ENCODE measurements at regions not wholly inside any gene's neighbourhood (a gene's known extent, or its start where the extent isn't known, plus 50 kb on each side); places are given as distances from the start of the nearest gene placed in this dataset.

DNA sequence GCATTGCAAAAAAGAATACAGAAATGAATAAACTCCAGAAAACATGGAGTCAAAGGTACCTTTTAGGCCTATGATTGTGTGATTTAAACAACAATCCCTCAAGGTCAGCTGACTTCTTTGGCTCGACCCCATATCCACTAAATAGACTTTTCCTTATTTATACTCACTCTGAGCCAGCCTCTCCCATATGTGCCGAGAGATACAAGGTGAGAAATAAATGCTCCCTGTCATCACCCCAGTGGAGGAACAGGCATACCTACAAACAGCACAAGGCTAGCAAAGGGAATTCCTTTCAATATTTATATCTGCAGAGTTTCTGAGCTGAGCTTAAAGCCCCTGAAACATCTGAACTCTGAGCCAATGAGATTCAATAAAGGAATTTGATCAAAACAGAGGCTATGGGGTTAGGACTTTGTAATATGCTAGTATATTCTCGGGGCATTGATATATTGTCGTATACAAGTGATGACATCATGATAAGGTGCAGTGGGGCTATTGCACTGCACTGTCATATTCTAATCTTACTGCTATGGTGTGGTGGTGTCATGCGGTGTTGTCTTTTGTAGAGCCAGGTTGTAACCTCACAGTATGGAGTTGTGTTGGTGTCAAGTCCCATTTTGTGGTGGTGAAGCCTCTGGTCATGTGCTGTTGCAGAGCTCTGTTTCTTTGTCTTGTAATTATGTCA, 56.0 kb upstream of the GALNT18 start:
- Histone ChIP-seq H3K36me3 (ENCODE audit: control insufficient read depth, insufficient read depth, low read length) (no peaks in the 10 kb centered on the region), H4K20me1 (ENCODE audit: control insufficient read depth, extremely low read depth, insufficient read depth, low read length) (no peaks in the 10 kb centered on the region), H3K9me3 (ENCODE audit: control insufficient read depth, insufficient read depth, low read depth, low read length) (no peaks in the 10 kb centered on the region), H3K4me3 (replicated peaks in 1 of 4; ENCODE audit: control extremely low read depth in 1 of 4, insufficient read depth in 1 of 4, low read depth in 3 of 4, low read length in 4 of 4) (no peak overlapping the region), H3K27ac (ENCODE audit: insufficient read depth, low read length) (no peak overlapping the region), H3K4me1 (ENCODE audit: control insufficient read depth, extremely low read depth, insufficient read depth, low read length) (no peaks in the 10 kb centered on the region), H3K79me2 (ENCODE audit: control insufficient read depth, insufficient read depth, low read length) (no peaks in the 10 kb centered on the region), H3K4me2 (ENCODE audit: extremely low read depth, insufficient read depth, low read length) (no peak overlapping the region), H2AFZ (ENCODE audit: low read length) (no peak overlapping the region), H3K9ac (ENCODE audit: insufficient read depth, low read length) (no peak overlapping the region), H3K27me3 (ENCODE audit: control insufficient read depth, insufficient read depth, low read length) (peaks cover 14% of the 10 kb centered on the region)
- TF ChIP-seq, protein P1, sequence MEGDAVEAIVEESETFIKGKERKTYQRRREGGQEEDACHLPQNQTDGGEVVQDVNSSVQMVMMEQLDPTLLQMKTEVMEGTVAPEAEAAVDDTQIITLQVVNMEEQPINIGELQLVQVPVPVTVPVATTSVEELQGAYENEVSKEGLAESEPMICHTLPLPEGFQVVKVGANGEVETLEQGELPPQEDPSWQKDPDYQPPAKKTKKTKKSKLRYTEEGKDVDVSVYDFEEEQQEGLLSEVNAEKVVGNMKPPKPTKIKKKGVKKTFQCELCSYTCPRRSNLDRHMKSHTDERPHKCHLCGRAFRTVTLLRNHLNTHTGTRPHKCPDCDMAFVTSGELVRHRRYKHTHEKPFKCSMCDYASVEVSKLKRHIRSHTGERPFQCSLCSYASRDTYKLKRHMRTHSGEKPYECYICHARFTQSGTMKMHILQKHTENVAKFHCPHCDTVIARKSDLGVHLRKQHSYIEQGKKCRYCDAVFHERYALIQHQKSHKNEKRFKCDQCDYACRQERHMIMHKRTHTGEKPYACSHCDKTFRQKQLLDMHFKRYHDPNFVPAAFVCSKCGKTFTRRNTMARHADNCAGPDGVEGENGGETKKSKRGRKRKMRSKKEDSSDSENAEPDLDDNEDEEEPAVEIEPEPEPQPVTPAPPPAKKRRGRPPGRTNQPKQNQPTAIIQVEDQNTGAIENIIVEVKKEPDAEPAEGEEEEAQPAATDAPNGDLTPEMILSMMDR (conservative IDR thresholded peaks at IDR 0.05 in 1 of 2, IDR thresholded peaks at IDR 0.05 in 1 of 2; ENCODE audit: low read depth in 1 of 2, low read length in 2 of 2): no peak
- no peak for TF ChIP-seq EZH2 (IDR thresholded peaks at IDR 0.05; ENCODE audit: low read length, missing control alignments)
- DNase-seq (ENCODE audit: low read depth in 2 of 2): no peak

- Histone ChIP-seq H3K9me3 (ENCODE audit: control insufficient read depth, insufficient read depth, low read depth, low read length) (no peaks in the 10 kb centered on the region), H3K9ac (ENCODE audit: insufficient read depth, low read length) (no peak overlapping the region), H4K20me1 (ENCODE audit: control insufficient read depth, extremely low read depth, insufficient read depth, low read length) (no peaks in the 10 kb centered on the region), H3K79me2 (ENCODE audit: control insufficient read depth, insufficient read depth, low read length) (no peaks in the 10 kb centered on the region), H3K4me3 (replicated peaks in 1 of 4; ENCODE audit: control extremely low read depth in 1 of 4, insufficient read depth in 1 of 4, low read depth in 3 of 4, low read length in 4 of 4) (no peak overlapping the region), H3K4me2 (ENCODE audit: extremely low read depth, insufficient read depth, low read length) (no peak overlapping the region), H2AFZ (ENCODE audit: low read length) (no peak overlapping the region), H3K36me3 (ENCODE audit: control insufficient read depth, insufficient read depth, low read length) (no peaks in the 10 kb centered on the region), H3K4me1 (ENCODE audit: control insufficient read depth, extremely low read depth, insufficient read depth, low read length) (no peaks in the 10 kb centered on the region), H3K27me3 (ENCODE audit: control insufficient read depth, insufficient read depth, low read length) (peaks cover 19% of the 10 kb centered on the region), H3K27ac (ENCODE audit: insufficient read depth, low read length) (no peak overlapping the region)
- peak in 1 of 2 donors; percentile 6 for DNase-seq (ENCODE audit: low read depth in 2 of 2)
- TF ChIP-seq EZH2 (IDR thresholded peaks at IDR 0.05; ENCODE audit: low read length, missing control alignments): no peak
- TF ChIP-seq, protein P1 (conservative IDR thresholded peaks at IDR 0.05 in 1 of 2, IDR thresholded peaks at IDR 0.05 in 1 of 2; ENCODE audit: low read depth in 1 of 2, low read length in 2 of 2): no peak
Measured at GRCh38 chr11:11675671-11676181, 53.9 kb upstream of the GALNT18 start.

- DNase-seq (ENCODE audit: low read depth in 2 of 2): no peak
- no peak overlapping the region for H3K9ac ChIP-seq (ENCODE audit: insufficient read depth, low read length)
- H3K27ac ChIP-seq (ENCODE audit: insufficient read depth, low read length): no peak overlapping the region
- H3K79me2 ChIP-seq (ENCODE audit: control insufficient read depth, insufficient read depth, low read length): no peaks in the 10 kb centered on the region
- TF ChIP-seq, protein P1 (conservative IDR thresholded peaks at IDR 0.05 in 1 of 2, IDR thresholded peaks at IDR 0.05 in 1 of 2; ENCODE audit: low read depth in 1 of 2, low read length in 2 of 2): no peak
- TF ChIP-seq EZH2 (IDR thresholded peaks at IDR 0.05; ENCODE audit: low read length, missing control alignments): no peak
- no peaks in the 10 kb centered on the region for H3K4me1 ChIP-seq (ENCODE audit: control insufficient read depth, extremely low read depth, insufficient read depth, low read length)
- H3K9me3 ChIP-seq (ENCODE audit: control insufficient read depth, insufficient read depth, low read depth, low read length): no peaks in the 10 kb centered on the region
- no peaks in the 10 kb centered on the region for H3K36me3 ChIP-seq (ENCODE audit: control insufficient read depth, insufficient read depth, low read length)
- H2AFZ ChIP-seq (ENCODE audit: low read length): no peak overlapping the region
- H3K27me3 ChIP-seq (ENCODE audit: control insufficient read depth, insufficient read depth, low read length): peaks cover 33% of the 10 kb centered on the region
- H3K4me3 ChIP-seq (replicated peaks in 1 of 4; ENCODE audit: control extremely low read depth in 1 of 4, insufficient read depth in 1 of 4, low read depth in 3 of 4, low read length in 4 of 4): no peak overlapping the region
- no peak overlapping the region for H3K4me2 ChIP-seq (ENCODE audit: extremely low read depth, insufficient read depth, low read length)
- H4K20me1 ChIP-seq (ENCODE audit: control insufficient read depth, extremely low read depth, insufficient read depth, low read length): no peaks in the 10 kb centered on the region
Measured at GRCh38 chr11:11672789-11673188, 51.0 kb upstream of the GALNT18 start.

All from fibroblast of lung (primary cell).